ENCODE measurements at regions not wholly inside any gene's neighbourhood (a gene's known extent, or its start where the extent isn't known, plus 50 kb on each side); places are given as distances from the start of the nearest gene placed in this dataset.

- Histone ChIP-seq H3K27ac (ENCODE audit: insufficient read length, low read depth, low read length) (no peak overlapping the region), H4K91ac (ENCODE audit: insufficient read length, low read depth, low read length) (no peak overlapping the region), H3K23me2 (ENCODE audit: insufficient read length, low read depth, low read length, poor library complexity, severe bottlenecking) (no peaks in the 10 kb centered on the region), H2BK5ac (ENCODE audit: insufficient read length, low read length) (no peak overlapping the region), H2BK15ac (ENCODE audit: low read depth, low read length) (no peak overlapping the region), H2AFZ (ENCODE audit: low read length) (no peak overlapping the region), H3K27me3 (ENCODE audit: insufficient read depth, low read length) (no peaks in the 10 kb centered on the region), H2BK20ac (ENCODE audit: low read depth, low read length, poor library complexity, severe bottlenecking) (no peak overlapping the region), H3K4me1 (ENCODE audit: insufficient read depth, low read length) (no peaks in the 10 kb centered on the region), H3K18ac (ENCODE audit: insufficient read length, low read depth, low read length) (no peak overlapping the region), H2BK12ac (ENCODE audit: insufficient read length, low read depth, low read length) (no peak overlapping the region), H2AK5ac (ENCODE audit: insufficient read length, low read length) (no peak overlapping the region), H3K23ac (ENCODE audit: insufficient read length, low read depth, low read length) (no peak overlapping the region), H3T11ph (ENCODE audit: low read length) (no peak overlapping the region), H4K20me1 (ENCODE audit: control insufficient read depth, insufficient read depth, insufficient read length) (no peaks in the 10 kb centered on the region), H2BK120ac (ENCODE audit: low read depth, low read length, poor library complexity, severe bottlenecking) (no peak overlapping the region), H3K79me1 (ENCODE audit: insufficient read depth, low read depth, low read length, poor library complexity, severe bottlenecking) (no peaks in the 10 kb centered on the region), H3K9ac (ENCODE audit: extremely low read depth, insufficient read length, low read length) (no peak overlapping the region), H3K4ac (ENCODE audit: low read depth, low read length) (no peak overlapping the region), H3K56ac (ENCODE audit: insufficient read length, low read depth, low read length) (no peak overlapping the region), H3K4me2 (ENCODE audit: insufficient read depth, insufficient read length, low read length) (no peak overlapping the region), H4K5ac (ENCODE audit: insufficient read length, low read depth, low read length) (no peak overlapping the region), H3K79me2 (ENCODE audit: insufficient read depth, low read length) (no peaks in the 10 kb centered on the region), H3K14ac (ENCODE audit: insufficient read depth, low read length) (no peak overlapping the region), H3K9me3 (ENCODE audit: control insufficient read depth, low read depth, low read length) (no peaks in the 10 kb centered on the region), H4K8ac (replicated peaks; ENCODE audit: insufficient read length, low read depth, low read length) (no peak overlapping the region)
- DNase-seq: no peak
- TF ChIP-seq, protein P1, sequence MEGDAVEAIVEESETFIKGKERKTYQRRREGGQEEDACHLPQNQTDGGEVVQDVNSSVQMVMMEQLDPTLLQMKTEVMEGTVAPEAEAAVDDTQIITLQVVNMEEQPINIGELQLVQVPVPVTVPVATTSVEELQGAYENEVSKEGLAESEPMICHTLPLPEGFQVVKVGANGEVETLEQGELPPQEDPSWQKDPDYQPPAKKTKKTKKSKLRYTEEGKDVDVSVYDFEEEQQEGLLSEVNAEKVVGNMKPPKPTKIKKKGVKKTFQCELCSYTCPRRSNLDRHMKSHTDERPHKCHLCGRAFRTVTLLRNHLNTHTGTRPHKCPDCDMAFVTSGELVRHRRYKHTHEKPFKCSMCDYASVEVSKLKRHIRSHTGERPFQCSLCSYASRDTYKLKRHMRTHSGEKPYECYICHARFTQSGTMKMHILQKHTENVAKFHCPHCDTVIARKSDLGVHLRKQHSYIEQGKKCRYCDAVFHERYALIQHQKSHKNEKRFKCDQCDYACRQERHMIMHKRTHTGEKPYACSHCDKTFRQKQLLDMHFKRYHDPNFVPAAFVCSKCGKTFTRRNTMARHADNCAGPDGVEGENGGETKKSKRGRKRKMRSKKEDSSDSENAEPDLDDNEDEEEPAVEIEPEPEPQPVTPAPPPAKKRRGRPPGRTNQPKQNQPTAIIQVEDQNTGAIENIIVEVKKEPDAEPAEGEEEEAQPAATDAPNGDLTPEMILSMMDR (conservative IDR thresholded peaks at IDR 0.05): no peak
- no peak overlapping the region for H3K27ac Mint-ChIP-seq
- WGBS (ENCODE audit: extremely low coverage, insufficient read length, low lambda C conversion rate): no CpG with 5 or more reads among the region's 2 CpGs
- H3K9me3 Mint-ChIP-seq: no peaks in the 10 kb centered on the region; a peak in 1 of 5 replicates
- H3K4me1 Mint-ChIP-seq: no peaks in the 10 kb centered on the region
- no peak overlapping the region for H3K4me3 Mint-ChIP-seq
- no peaks in the 10 kb centered on the region for H3K36me3 Mint-ChIP-seq (ENCODE audit: insufficient read depth in 1 of 3, low read depth in 3 of 3)
- no peaks in the 10 kb centered on the region; the same call in 1 of the 2 replicates for H3K27me3 Mint-ChIP-seq (ENCODE audit: low read depth)
These were observed 301.5 kb upstream of the MGAT5 start for GRCh38 chr2:133952420-133952819.
